ENCODE measurements at regions not wholly inside any gene's neighbourhood (a gene's known extent, or its start where the extent isn't known, plus 50 kb on each side); places are given as distances from the start of the nearest gene placed in this dataset.

- intact Hi-C loops (cut with DNase I), result no loop called here
- no peak overlapping the region for H3K4me3 ChIP-seq (replicated peaks in 1 of 3)
- TF ChIP-seq CTCF (IDR thresholded peaks at IDR 0.05), result no peak
- TF ChIP-seq POLR2A (IDR thresholded peaks at IDR 0.05), result no peak
- no peaks in the 10 kb centered on the region for H3K9me3 ChIP-seq
- 90 to 99% methylated on average over 2 of the region's 2 CpGs for WGBS, 2 donors
- no peak for DNase-seq
- H3K36me3 ChIP-seq, result no peaks in the 10 kb centered on the region
- H3K27me3 ChIP-seq, result no peaks in the 10 kb centered on the region
- no peak overlapping the region for H3K27ac ChIP-seq
- H3K4me1 ChIP-seq, result peaks cover 13 to 32% of the 10 kb centered on the region in 2 donors
Observed at GRCh38 chr10:78957471-78958039, 111.2 kb upstream of the ZMIZ1 start.

GRCh38 chr10:78959217-78959923, 109.4 kb upstream of the ZMIZ1 start:
- Histone ChIP-seq H3K4me1 (peaks cover 13 to 38% of the 10 kb centered on the region in 2 donors), H3K27ac (peak overlapping the region; percentile 51 to 97 (median 86)), H3K9me3 (no peaks in the 10 kb centered on the region), H3K27me3 (no peaks in the 10 kb centered on the region), H3K4me3 (replicated peaks in 1 of 3) (no peak overlapping the region), H3K36me3 (no peaks in the 10 kb centered on the region)
- WGBS, 2 donors, result 79 to 81% methylated on average over 10 of the region's 10 CpGs
- no peak for DNase-seq
- intact Hi-C loops (cut with DNase I), result no loop called here
- TF ChIP-seq CTCF (IDR thresholded peaks at IDR 0.05), result no peak
- TF ChIP-seq POLR2A (IDR thresholded peaks at IDR 0.05), result no peak

GRCh38 chr10:78959924-78960285, 108.9 kb upstream of the ZMIZ1 start:
- H3K4me1 ChIP-seq, result peaks cover 13 to 43% of the 10 kb centered on the region in 2 donors
- H3K36me3 ChIP-seq, result no peaks in the 10 kb centered on the region
- no peaks in the 10 kb centered on the region for H3K9me3 ChIP-seq
- no peak for DNase-seq
- TF ChIP-seq CTCF (IDR thresholded peaks at IDR 0.05) (no peak), POLR2A (IDR thresholded peaks at IDR 0.05) (no peak)
- no peak overlapping the region for H3K4me3 ChIP-seq (replicated peaks in 1 of 3)
- 65 to 66% methylated on average over 3 of the region's 3 CpGs for WGBS, 2 donors
- intact Hi-C loops (cut with DNase I), result no loop called here
- H3K27ac ChIP-seq, result peak overlapping the region; percentile 51 to 97 (median 86)
- H3K27me3 ChIP-seq, result no peaks in the 10 kb centered on the region

GRCh38 chr10:78960316-78960800, 108.4 kb upstream of the ZMIZ1 start:
- H3K27me3 ChIP-seq, result no peaks in the 10 kb centered on the region
- no peak overlapping the region for H3K4me3 ChIP-seq (replicated peaks in 1 of 3)
- peak in 1 of 2 donors; percentile 52 for TF ChIP-seq POLR2A (IDR thresholded peaks at IDR 0.05)
- no peak for TF ChIP-seq CTCF (IDR thresholded peaks at IDR 0.05)
- intact Hi-C loops (cut with DNase I), result no loop called here
- no peaks in the 10 kb centered on the region for H3K36me3 ChIP-seq
- no peaks in the 10 kb centered on the region for H3K9me3 ChIP-seq
- WGBS, 2 donors, result 20 to 23% methylated on average over 7 of the region's 7 CpGs
- peak overlapping the region; percentile 86 to 97 (median 86) for H3K27ac ChIP-seq
- peak; percentile 96 for DNase-seq
- peaks cover 16 to 48% of the 10 kb centered on the region in 2 donors for H3K4me1 ChIP-seq

- H3K4me3 ChIP-seq (replicated peaks in 1 of 3), result no peak overlapping the region
- no peak for TF ChIP-seq CTCF (IDR thresholded peaks at IDR 0.05)
- TF ChIP-seq POLR2A (IDR thresholded peaks at IDR 0.05), result no peak
- intact Hi-C loops (cut with DNase I), result no loop called here
- peak overlapping the region; percentile 86 to 97 (median 86) for H3K27ac ChIP-seq
- no peaks in the 10 kb centered on the region for H3K27me3 ChIP-seq
- peaks cover 26 to 57% of the 10 kb centered on the region in 2 donors for H3K4me1 ChIP-seq
- no peaks in the 10 kb centered on the region for H3K9me3 ChIP-seq
- no peak for DNase-seq
- H3K36me3 ChIP-seq, result no peaks in the 10 kb centered on the region
- WGBS, 2 donors, result 84 to 96% methylated on average over 4 of the region's 4 CpGs
Observed at GRCh38 chr10:78961760-78962159, 107.0 kb upstream of the ZMIZ1 start.

All from thyroid gland (tissue), 4 donors.